ENCODE measurements at regions not wholly inside any gene's neighbourhood (a gene's known extent, or its start where the extent isn't known, plus 50 kb on each side); places are given as distances from the start of the nearest gene placed in this dataset.
"Not testable (repeated sequence)": the region's sequence is repeated elsewhere in the genome, so short reads cannot be mapped to it uniquely, and the experiment has no call there.

- DNase-seq (ENCODE audit: low spot score in 2 of 2): no peak
- Mint-ChIP-seq H3K27ac (no peak overlapping the region), H3K9me3 (peaks cover 4 to 6% of the 10 kb centered on the region in 2 donors), H3K36me3 (peaks cover 6 to 7% of the 10 kb centered on the region in 2 donors)
- no peak for ATAC-seq
These were observed 197.3 kb upstream of the SFSWAP start for GRCh38 chr12:131513606-131514005.

- H3K9me3 Mint-ChIP-seq, ATAC-seq: not testable (repeated sequence)
These were observed 190.3 kb upstream of the SFSWAP start for GRCh38 chr12:131520553-131520952.

GRCh38 chr12:131521326-131521725 is 189.6 kb upstream of the SFSWAP start:
- Mint-ChIP-seq H3K9me3 (peaks cover under 1 to 2% of the 10 kb centered on the region in 2 donors), H3K27ac (no peak overlapping the region), H3K36me3 (peaks cover under 1 to 2% of the 10 kb centered on the region in 2 donors)
- DNase-seq (ENCODE audit: low spot score in 2 of 2) (no peak), ATAC-seq (no peak)

More at GRCh38 chr12:131520553-131520952, 190.3 kb upstream of the SFSWAP start:
- H3K36me3 Mint-ChIP-seq; H3K27ac Mint-ChIP-seq; DNase-seq (ENCODE audit: low spot score in 2 of 2): not testable (repeated sequence)

- Mint-ChIP-seq H3K27ac (no peak overlapping the region), H3K36me3 (no peaks in the 10 kb centered on the region), H3K9me3 (no peaks in the 10 kb centered on the region)
- DNase-seq (ENCODE audit: low spot score in 2 of 2) (no peak), ATAC-seq (no peak)
These were observed 184.9 kb upstream of the SFSWAP start for GRCh38 chr12:131525795-131526508.

GRCh38 chr12:131527092-131527491 is 183.8 kb upstream of the SFSWAP start:
- Mint-ChIP-seq H3K9me3 (no peaks in the 10 kb centered on the region), H3K27ac (no peak overlapping the region), H3K36me3 (no peaks in the 10 kb centered on the region)
- no peak for DNase-seq (ENCODE audit: low spot score in 2 of 2)
- no peak for ATAC-seq

- DNase-seq (ENCODE audit: low spot score in 2 of 2): no peak
- no peaks in the 10 kb centered on the region for H3K36me3 Mint-ChIP-seq
- no peak overlapping the region for H3K27ac Mint-ChIP-seq
- H3K9me3 Mint-ChIP-seq: no peaks in the 10 kb centered on the region
- no peak for ATAC-seq
These were observed 183.2 kb upstream of the SFSWAP start for GRCh38 chr12:131527736-131528135.

- Mint-ChIP-seq H3K27ac (no peak overlapping the region), H3K36me3 (no peaks in the 10 kb centered on the region), H3K9me3 (no peaks in the 10 kb centered on the region)
- ATAC-seq (no peak), DNase-seq (ENCODE audit: low spot score in 2 of 2) (no peak)
These were observed 182.7 kb upstream of the SFSWAP start for GRCh38 chr12:131528144-131528543.

GRCh38 chr12:131528667-131529066 is 182.2 kb upstream of the SFSWAP start:
- Mint-ChIP-seq H3K9me3 (no peaks in the 10 kb centered on the region), H3K27ac (no peak overlapping the region), H3K36me3 (no peaks in the 10 kb centered on the region)
- no peak for ATAC-seq
- no peak for DNase-seq (ENCODE audit: low spot score in 2 of 2)

- H3K9me3 Mint-ChIP-seq: no peaks in the 10 kb centered on the region
- ATAC-seq: no peak
- DNase-seq (ENCODE audit: low spot score in 2 of 2): no peak
- H3K27ac Mint-ChIP-seq: no peak overlapping the region
- H3K36me3 Mint-ChIP-seq: no peaks in the 10 kb centered on the region
These were observed 181.5 kb upstream of the SFSWAP start for GRCh38 chr12:131529196-131530040.

GRCh38 chr12:131530041-131530332 is 180.9 kb upstream of the SFSWAP start:
- H3K36me3 Mint-ChIP-seq: no peaks in the 10 kb centered on the region
- H3K27ac Mint-ChIP-seq: no peak overlapping the region
- H3K9me3 Mint-ChIP-seq: no peaks in the 10 kb centered on the region
- no peak for DNase-seq (ENCODE audit: low spot score in 2 of 2)
- no peak for ATAC-seq

GRCh38 chr12:131530422-131530821 is 180.5 kb upstream of the SFSWAP start:
- ATAC-seq (no peak), DNase-seq (ENCODE audit: low spot score in 2 of 2) (no peak)
- Mint-ChIP-seq H3K27ac (no peak overlapping the region), H3K9me3 (no peaks in the 10 kb centered on the region), H3K36me3 (no peaks in the 10 kb centered on the region)

- Mint-ChIP-seq H3K36me3 (no peaks in the 10 kb centered on the region), H3K27ac (no peak overlapping the region), H3K9me3 (no peaks in the 10 kb centered on the region)
- ATAC-seq: no peak
- DNase-seq (ENCODE audit: low spot score in 2 of 2): no peak
These were observed 177.8 kb upstream of the SFSWAP start for GRCh38 chr12:131533139-131533538.

GRCh38 chr12:131535779-131536178 is 175.1 kb upstream of the SFSWAP start:
- no peak for DNase-seq (ENCODE audit: low spot score in 2 of 2)
- no peaks in the 10 kb centered on the region for H3K36me3 Mint-ChIP-seq
- no peak for ATAC-seq
- no peaks in the 10 kb centered on the region for H3K9me3 Mint-ChIP-seq
- no peak overlapping the region for H3K27ac Mint-ChIP-seq

GRCh38 chr12:131536337-131536736 is 174.6 kb upstream of the SFSWAP start:
- DNase-seq (ENCODE audit: low spot score in 2 of 2) (no peak), ATAC-seq (peak; percentile 49 to 80)
- no peaks in the 10 kb centered on the region for H3K9me3 Mint-ChIP-seq
- peak overlapping the region; percentile 40 to 70 for H3K27ac Mint-ChIP-seq
- H3K36me3 Mint-ChIP-seq: no peaks in the 10 kb centered on the region

GRCh38 chr12:131536766-131537165 is 174.1 kb upstream of the SFSWAP start:
- DNase-seq (ENCODE audit: low spot score in 2 of 2) (no peak), ATAC-seq (no peak)
- Mint-ChIP-seq H3K9me3 (no peaks in the 10 kb centered on the region), H3K36me3 (no peaks in the 10 kb centered on the region), H3K27ac (peak overlapping the region; percentile 40 to 70)

GRCh38 chr12:131537267-131537958 is 173.5 kb upstream of the SFSWAP start:
- DNase-seq (ENCODE audit: low spot score in 2 of 2): no peak
- Mint-ChIP-seq H3K36me3 (no peaks in the 10 kb centered on the region), H3K9me3 (no peaks in the 10 kb centered on the region), H3K27ac (peak overlapping the region in 1 of 2 donors; percentile 70)
- ATAC-seq: no peak

GRCh38 chr12:131539381-131539780 is 171.5 kb upstream of the SFSWAP start:
- no peak overlapping the region for H3K27ac Mint-ChIP-seq
- DNase-seq (ENCODE audit: low spot score in 2 of 2): no peak
- H3K36me3 Mint-ChIP-seq: no peaks in the 10 kb centered on the region
- no peaks in the 10 kb centered on the region for H3K9me3 Mint-ChIP-seq
- no peak for ATAC-seq
